Mesendoderm (in vitro differentiated cells): ENCODE measurements at regions not wholly inside any gene's neighbourhood (a gene's known extent, or its start where the extent isn't known, plus 50 kb on each side); places are given as distances from the start of the nearest gene placed in this dataset.
"Not testable (repeated sequence)": the region's sequence is repeated elsewhere in the genome, so short reads cannot be mapped to it uniquely, and the experiment has no call there.

Experiments
- DNase-seq: peaks from one replicate; pipeline ENCODE4 v3.0.0; 2013
- H2AK5ac ChIP-seq: 2 replicates; pipeline ENCODE4 v1.6.1; 2013; ENCODE audit warnings: low read length, inconsistent platforms
- H2BK120ac ChIP-seq: 2 replicates; pipeline ENCODE4 v1.6.1; 2013; ENCODE audit warnings: low read depth, mild to moderate bottlenecking, low read length, moderate library complexity, mixed read lengths
- H2BK15ac ChIP-seq: replicated peaks from 2 replicates; pipeline ENCODE4 v1.6.1; 2013; ENCODE audit warnings: low read depth, mild to moderate bottlenecking, moderate library complexity
- H2BK5ac ChIP-seq: 2 replicates; pipeline ENCODE4 v1.6.1; 2013; ENCODE audit warnings: low read length, inconsistent platforms
- H3K18ac ChIP-seq: 2 replicates; pipeline ENCODE4 v1.6.1; 2013; ENCODE audit warnings: mild to moderate bottlenecking, low read length, mixed read lengths
- H3K23ac ChIP-seq: one replicate; pipeline ENCODE4 v1.6.1; 2013; ENCODE audit warnings: low read length
- H3K27ac ChIP-seq: 2 replicates; pipeline ENCODE4 v1.5.1; 2013; ENCODE audit warnings: low read depth, mild to moderate bottlenecking, inconsistent platforms, low read length, moderate library complexity
- H3K27me3 ChIP-seq: 2 replicates; pipeline ENCODE4 v1.6.1; 2013; ENCODE audit warnings: low read length, control low read depth, mild to moderate bottlenecking, inconsistent platforms; ENCODE audit not compliant: insufficient read depth, poor library complexity
- H3K36me3 ChIP-seq: 2 replicates; pipeline ENCODE4 v1.6.1; 2013; ENCODE audit warnings: low read length, inconsistent platforms; ENCODE audit not compliant: control insufficient read depth, insufficient read depth
- H3K4ac ChIP-seq: one replicate; pipeline ENCODE4 v1.6.1; 2013; ENCODE audit warnings: low read depth, mild to moderate bottlenecking, low read length, moderate library complexity
- H3K4me1 ChIP-seq: 2 replicates; pipeline ENCODE4 v1.6.1; 2013; ENCODE audit warnings: low read depth, low read length, inconsistent platforms; ENCODE audit not compliant: control insufficient read depth
- H3K4me2 ChIP-seq: 2 replicates; pipeline ENCODE4 v1.6.1; 2013; ENCODE audit warnings: low read length
- H3K4me3 ChIP-seq: 2 replicates; pipeline ENCODE4 v1.5.1; 2013; ENCODE audit warnings: mild to moderate bottlenecking, low read length
- H3K56ac ChIP-seq: one replicate; pipeline ENCODE4 v1.6.1; 2013; ENCODE audit warnings: low read length
- H3K79me1 ChIP-seq: 2 replicates; pipeline ENCODE4 v1.6.1; 2013; ENCODE audit warnings: low read length, inconsistent platforms
- H3K79me2 ChIP-seq: 2 replicates; pipeline ENCODE4 v1.6.1; 2013; ENCODE audit warnings: mild to moderate bottlenecking, low read length; ENCODE audit not compliant: control insufficient read depth, insufficient read depth
- H3K9ac ChIP-seq: 2 replicates; pipeline ENCODE4 v1.6.1; 2013; ENCODE audit warnings: low read length, inconsistent platforms
- H4K5ac ChIP-seq: one replicate; pipeline ENCODE4 v1.6.1; 2013; ENCODE audit warnings: low read length
- H4K8ac ChIP-seq: one replicate; pipeline ENCODE4 v1.6.1; 2013; ENCODE audit warnings: low read depth, mild to moderate bottlenecking, control low read depth, low read length, moderate library complexity
- WGBS: extraction: QIAGEN DNeasy Blood & Tissue Kit; methylation state at CpG from one replicate; pipeline ENCODE4 v1.1.7; 2013; ENCODE audit warnings: low lambda C conversion rate, missing lambda C conversion rate; ENCODE audit not compliant: insufficient coverage; ENCODE audit errors: extremely low coverage; 5-methylcytosine and 5-hydroxymethylcytosine counted together

DNA sequence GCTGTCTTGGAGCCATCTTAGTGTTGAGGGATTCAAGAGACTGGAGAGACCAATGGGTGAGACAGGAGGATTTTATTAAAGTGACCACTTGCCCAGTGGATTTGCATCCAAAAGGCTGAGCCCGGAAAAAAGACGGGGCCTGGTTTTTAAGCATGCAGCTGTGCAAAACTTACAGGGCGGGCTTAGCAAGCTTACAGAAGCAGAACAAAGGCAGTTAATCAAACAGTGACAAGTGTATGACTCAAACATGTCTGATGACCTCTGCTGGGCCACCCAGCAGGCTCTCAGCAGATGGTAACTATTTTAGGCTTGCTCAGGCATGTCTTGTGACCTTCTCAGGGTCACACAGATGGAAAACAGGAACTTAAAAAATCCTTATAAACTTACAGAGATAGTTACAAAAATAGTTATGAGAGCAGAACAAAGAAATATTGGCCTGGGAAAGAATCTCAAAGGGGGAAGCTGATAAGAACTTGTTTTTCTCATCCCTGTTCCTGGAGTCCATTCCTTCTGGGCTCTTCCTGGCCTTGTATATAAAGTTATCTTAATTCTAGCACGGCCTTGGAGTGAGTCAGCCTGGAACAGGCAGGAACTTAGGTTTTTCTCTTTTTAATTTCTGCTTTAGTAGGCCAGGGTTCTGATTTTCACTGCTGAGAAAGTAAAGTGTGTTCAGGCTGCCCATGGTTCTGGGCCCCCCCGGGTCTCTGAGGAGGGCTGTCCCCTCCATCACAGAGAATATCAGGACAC, 141.3 kb downstream of the CCDC74A start:
- not testable (repeated sequence) for H2BK120ac ChIP-seq, H3K27me3 ChIP-seq, H2AK5ac ChIP-seq, H3K4me3 ChIP-seq, H4K8ac ChIP-seq, H3K36me3 ChIP-seq, H3K4me1 ChIP-seq, H4K5ac ChIP-seq, H3K9ac ChIP-seq, H3K4ac ChIP-seq, H3K79me1 ChIP-seq, H2BK5ac ChIP-seq, H3K27ac ChIP-seq, H2BK15ac ChIP-seq, H3K79me2 ChIP-seq, DNase-seq, H3K4me2 ChIP-seq, H3K18ac ChIP-seq, H3K56ac ChIP-seq, H3K23ac ChIP-seq
- no CpG with 5 or more reads among the region's 5 CpGs for WGBS

DNA sequence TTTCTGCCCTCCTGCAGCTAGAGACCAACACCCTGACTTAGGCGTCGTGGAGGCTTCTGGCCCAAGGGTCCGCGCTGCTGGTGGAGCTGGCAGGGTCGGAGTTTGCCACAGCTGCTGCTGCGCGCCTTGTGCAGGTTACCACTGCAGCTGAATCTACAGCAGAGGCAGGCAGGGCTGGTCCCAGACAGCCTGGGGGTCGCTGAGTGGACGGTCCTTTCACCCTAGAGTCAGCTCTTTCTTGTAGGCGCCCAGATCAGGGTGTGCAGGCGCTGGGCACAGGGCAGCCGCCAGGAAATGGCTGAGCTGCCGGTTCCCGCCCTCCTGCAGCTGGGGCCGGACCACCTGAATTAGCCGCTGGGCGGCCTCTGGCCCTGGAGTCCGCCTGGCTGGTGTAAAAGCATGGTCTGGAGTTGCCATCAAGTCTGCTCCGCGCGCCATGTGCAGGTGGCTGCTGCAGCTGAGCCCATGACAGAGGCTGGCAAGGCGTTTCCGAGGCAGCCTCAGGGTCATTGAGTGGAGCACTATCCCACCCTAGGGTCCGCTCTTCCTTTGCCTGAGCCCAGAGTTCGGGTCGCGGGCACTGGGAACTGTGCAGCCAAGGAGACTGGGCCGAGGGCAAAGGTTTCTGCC, 144.3 kb downstream of the CCDC74A start:
- not testable (repeated sequence) for DNase-seq, H2BK120ac ChIP-seq, H3K4me2 ChIP-seq, H4K8ac ChIP-seq, H3K56ac ChIP-seq, H2AK5ac ChIP-seq, H3K4me1 ChIP-seq, H3K36me3 ChIP-seq, H3K9ac ChIP-seq, H3K4me3 ChIP-seq, H3K27ac ChIP-seq, H3K18ac ChIP-seq, H3K4ac ChIP-seq, H3K79me1 ChIP-seq, H2BK5ac ChIP-seq, H3K27me3 ChIP-seq, H2BK15ac ChIP-seq, H4K5ac ChIP-seq, H3K79me2 ChIP-seq, H3K23ac ChIP-seq
- no CpG with 5 or more reads among the region's 28 CpGs for WGBS

DNA sequence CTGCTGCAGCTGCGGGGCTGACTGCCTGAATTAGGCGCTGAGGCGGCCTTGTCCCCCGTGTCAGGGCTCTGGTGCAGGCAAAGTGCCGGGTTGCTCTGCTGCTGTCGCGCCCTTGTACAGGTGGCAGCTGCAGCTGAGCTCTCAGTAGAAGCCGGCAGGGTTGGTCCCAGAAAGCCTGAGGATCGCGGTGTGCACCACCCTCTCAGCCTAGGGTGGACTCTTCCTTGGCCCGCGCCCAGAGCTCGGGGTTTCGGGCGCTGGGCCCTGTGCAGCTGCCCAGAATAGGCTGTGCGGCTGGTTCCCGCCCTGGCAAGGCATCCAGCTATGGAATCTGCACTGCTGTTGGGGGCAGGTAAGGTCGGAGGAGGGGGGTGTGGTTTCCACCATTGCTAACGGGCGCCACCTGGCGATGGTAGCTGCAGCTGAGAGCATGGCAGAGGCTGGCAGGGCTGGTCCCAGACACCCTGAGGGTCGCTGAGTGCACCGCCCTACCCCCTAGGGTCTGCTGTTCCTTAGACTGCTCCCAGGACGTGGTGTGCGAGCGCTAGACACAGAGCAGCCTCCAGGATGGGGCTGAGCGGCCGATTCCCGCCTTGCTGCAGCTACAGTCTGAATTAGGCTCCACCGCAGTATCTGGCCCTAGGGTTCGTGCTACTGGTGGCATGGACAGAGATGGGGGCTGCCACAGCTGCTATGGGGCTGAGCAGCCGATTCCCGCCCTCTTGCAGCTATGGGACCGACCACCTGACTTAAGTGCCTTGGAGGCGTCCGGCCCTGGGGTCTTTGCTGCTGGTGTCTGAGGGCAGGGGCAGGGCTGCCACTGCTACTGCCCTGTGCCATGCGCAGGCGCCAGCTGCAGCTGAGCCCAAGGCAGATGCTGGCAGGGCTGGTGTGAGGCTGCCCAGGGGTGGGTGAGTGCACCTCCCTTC, 145.0 kb downstream of the CCDC74A start:
- H3K56ac ChIP-seq, H4K5ac ChIP-seq, H2AK5ac ChIP-seq, H3K9ac ChIP-seq, H3K4me3 ChIP-seq, H3K23ac ChIP-seq, H2BK15ac ChIP-seq, H2BK5ac ChIP-seq, H3K4me2 ChIP-seq, H2BK120ac ChIP-seq, H3K4ac ChIP-seq, H4K8ac ChIP-seq, H3K4me1 ChIP-seq, H3K27ac ChIP-seq, H3K79me1 ChIP-seq, H3K18ac ChIP-seq, H3K27me3 ChIP-seq, H3K36me3 ChIP-seq, H3K79me2 ChIP-seq: not testable (repeated sequence)
- no CpG with 5 or more reads among the region's 38 CpGs for WGBS
- DNase-seq, result peak; percentile 52

- peak; percentile 59 for DNase-seq
- no peak overlapping the region for H4K5ac ChIP-seq
- H3K79me1 ChIP-seq, result no peaks in the 10 kb centered on the region
- WGBS, result no CpG with 5 or more reads among the region's 48 CpGs
- H4K8ac ChIP-seq, result no peak overlapping the region
- no peak overlapping the region for H3K27ac ChIP-seq
- H3K79me2 ChIP-seq, result no peaks in the 10 kb centered on the region
- H3K18ac ChIP-seq, result no peak overlapping the region
- H3K23ac ChIP-seq, result no peak overlapping the region
- H3K27me3 ChIP-seq, result no peaks in the 10 kb centered on the region
- H3K4me1 ChIP-seq, result no peaks in the 10 kb centered on the region
- no peak overlapping the region for H3K4me2 ChIP-seq
- H3K4ac ChIP-seq, result no peak overlapping the region
- H2BK5ac ChIP-seq, result no peak overlapping the region
- H3K4me3 ChIP-seq, result no peak overlapping the region
- H2AK5ac ChIP-seq, result no peak overlapping the region
- peak overlapping the region; percentile 42 for H3K56ac ChIP-seq
- no peak overlapping the region for H3K9ac ChIP-seq
- no peak overlapping the region for H2BK15ac ChIP-seq
- H2BK120ac ChIP-seq, result no peak overlapping the region
- H3K36me3 ChIP-seq, result no peaks in the 10 kb centered on the region
Observed at GRCh38 chr2:131673400-131674173, 145.9 kb downstream of the CCDC74A start.

- Histone ChIP-seq H2BK15ac (no peak overlapping the region), H3K4me2 (no peak overlapping the region), H3K4me3 (no peak overlapping the region), H3K36me3 (no peaks in the 10 kb centered on the region), H3K27me3 (no peaks in the 10 kb centered on the region), H2BK120ac (no peak overlapping the region), H3K4me1 (no peaks in the 10 kb centered on the region), H3K79me2 (no peaks in the 10 kb centered on the region), H3K23ac (no peak overlapping the region), H3K9ac (no peak overlapping the region), H3K56ac (no peak overlapping the region), H3K18ac (no peak overlapping the region), H4K5ac (no peak overlapping the region), H4K8ac (no peak overlapping the region), H3K79me1 (no peaks in the 10 kb centered on the region), H2AK5ac (no peak overlapping the region), H3K27ac (no peak overlapping the region), H3K4ac (no peak overlapping the region), H2BK5ac (no peak overlapping the region)
- no CpG with 5 or more reads among the region's 6 CpGs for WGBS
- DNase-seq, result no peak
Observed at GRCh38 chr2:131674174-131674507, 146.5 kb downstream of the CCDC74A start.
